ENCODE measurements at regions not wholly inside any gene's neighbourhood (a gene's known extent, or its start where the extent isn't known, plus 50 kb on each side); places are given as distances from the start of the nearest gene placed in this dataset.
"Not testable (repeated sequence)": the region's sequence is repeated elsewhere in the genome, so short reads cannot be mapped to it uniquely, and the experiment has no call there.

GRCh38 chr14:106395456-106396050 lies 869.2 kb downstream of the TMEM121 start:
- Histone ChIP-seq H3K4me1 (ENCODE audit: control insufficient read depth, insufficient read depth, low read length) (no peaks in the 10 kb centered on the region), H3K36me3 (ENCODE audit: control insufficient read depth, insufficient read depth, low read length) (no peaks in the 10 kb centered on the region), H3K4me3 (ENCODE audit: low read length) (no peak overlapping the region), H3K27ac (ENCODE audit: low read length) (no peak overlapping the region), H3K27me3 (ENCODE audit: control insufficient read depth, insufficient read depth, low read length) (no peaks in the 10 kb centered on the region), H3K9me3 (ENCODE audit: control insufficient read depth, insufficient read depth, low read length) (no peaks in the 10 kb centered on the region)
- peaks cover 0 to 4% of the 10 kb centered on the region in 2 donors for H3K4me1 Mint-ChIP-seq
- H3K27me3 Mint-ChIP-seq (ENCODE audit: low read depth in 2 of 2), result peaks cover 13 to 38% of the 10 kb centered on the region in 2 donors
- WGBS (ENCODE audit: insufficient coverage), result 39% methylated on average over 5 of the region's 5 CpGs
- H3K9me3 Mint-ChIP-seq, result no peaks in the 10 kb centered on the region
- H3K36me3 Mint-ChIP-seq, result no peaks in the 10 kb centered on the region
- ATAC-seq (peak in 1 of 3 donors; percentile 22), DNase-seq (peak in 1 of 2 donors; percentile 61)
- H3K27ac Mint-ChIP-seq, result no peak overlapping the region
- TF ChIP-seq, protein P1, sequence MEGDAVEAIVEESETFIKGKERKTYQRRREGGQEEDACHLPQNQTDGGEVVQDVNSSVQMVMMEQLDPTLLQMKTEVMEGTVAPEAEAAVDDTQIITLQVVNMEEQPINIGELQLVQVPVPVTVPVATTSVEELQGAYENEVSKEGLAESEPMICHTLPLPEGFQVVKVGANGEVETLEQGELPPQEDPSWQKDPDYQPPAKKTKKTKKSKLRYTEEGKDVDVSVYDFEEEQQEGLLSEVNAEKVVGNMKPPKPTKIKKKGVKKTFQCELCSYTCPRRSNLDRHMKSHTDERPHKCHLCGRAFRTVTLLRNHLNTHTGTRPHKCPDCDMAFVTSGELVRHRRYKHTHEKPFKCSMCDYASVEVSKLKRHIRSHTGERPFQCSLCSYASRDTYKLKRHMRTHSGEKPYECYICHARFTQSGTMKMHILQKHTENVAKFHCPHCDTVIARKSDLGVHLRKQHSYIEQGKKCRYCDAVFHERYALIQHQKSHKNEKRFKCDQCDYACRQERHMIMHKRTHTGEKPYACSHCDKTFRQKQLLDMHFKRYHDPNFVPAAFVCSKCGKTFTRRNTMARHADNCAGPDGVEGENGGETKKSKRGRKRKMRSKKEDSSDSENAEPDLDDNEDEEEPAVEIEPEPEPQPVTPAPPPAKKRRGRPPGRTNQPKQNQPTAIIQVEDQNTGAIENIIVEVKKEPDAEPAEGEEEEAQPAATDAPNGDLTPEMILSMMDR (IDR thresholded peaks at IDR 0.05), result no peak
- H3K4me3 Mint-ChIP-seq, result no peak overlapping the region
- intact Hi-C loops (cut with micrococcal nuclease), result no loop called here

DNA sequence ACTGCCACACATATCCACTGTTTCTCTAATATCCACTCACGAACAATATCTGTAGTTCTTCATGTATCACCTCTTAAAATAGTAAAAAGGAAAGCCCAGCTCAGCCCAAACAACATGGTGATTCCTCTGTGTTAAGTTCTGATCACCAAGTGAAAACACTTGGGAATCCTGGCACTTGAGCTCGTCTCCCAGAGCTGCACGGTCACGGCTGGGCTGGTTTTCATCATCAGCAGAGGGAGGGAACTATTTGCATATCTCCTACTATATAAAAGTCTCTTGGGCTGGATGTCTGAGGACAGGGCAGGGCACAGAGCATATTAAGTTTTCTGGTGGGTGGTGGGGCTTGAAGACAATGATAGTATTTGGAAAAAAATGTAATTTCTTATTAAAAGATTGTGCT lies 870.6 kb downstream of the TMEM121 start:
- Histone ChIP-seq H3K27me3 (ENCODE audit: control insufficient read depth, insufficient read depth, low read length) (no peaks in the 10 kb centered on the region), H3K4me1 (ENCODE audit: control insufficient read depth, insufficient read depth, low read length) (no peaks in the 10 kb centered on the region), H3K27ac (ENCODE audit: low read length) (no peak overlapping the region), H3K36me3 (ENCODE audit: control insufficient read depth, insufficient read depth, low read length) (no peaks in the 10 kb centered on the region), H3K9me3 (ENCODE audit: control insufficient read depth, insufficient read depth, low read length) (no peaks in the 10 kb centered on the region), H3K4me3 (ENCODE audit: low read length) (no peak overlapping the region)
- intact Hi-C loops (cut with micrococcal nuclease), result no loop called here
- Mint-ChIP-seq H3K36me3 (no peaks in the 10 kb centered on the region), H3K4me3 (no peak overlapping the region), H3K27me3 (ENCODE audit: low read depth in 2 of 2) (peaks cover 2 to 33% of the 10 kb centered on the region in 2 donors), H3K9me3 (no peaks in the 10 kb centered on the region), H3K4me1 (peaks cover 0 to 4% of the 10 kb centered on the region in 2 donors), H3K27ac (no peak overlapping the region)
- DNase-seq, result no peak
- no peak for ATAC-seq
- TF ChIP-seq, protein P1 (IDR thresholded peaks at IDR 0.05), result no peak
- 50% methylated on average over 1 of the region's 4 CpGs for WGBS (ENCODE audit: insufficient coverage)

- intact Hi-C loops (cut with micrococcal nuclease); H3K36me3 Mint-ChIP-seq; H3K9me3 Mint-ChIP-seq; H3K27me3 ChIP-seq (ENCODE audit: control insufficient read depth, insufficient read depth, low read length); H3K27ac ChIP-seq (ENCODE audit: low read length); H3K27ac Mint-ChIP-seq; H3K9me3 ChIP-seq (ENCODE audit: control insufficient read depth, insufficient read depth, low read length); H3K4me3 Mint-ChIP-seq; H3K4me1 Mint-ChIP-seq; H3K4me1 ChIP-seq (ENCODE audit: control insufficient read depth, insufficient read depth, low read length); H3K4me3 ChIP-seq (ENCODE audit: low read length); H3K36me3 ChIP-seq (ENCODE audit: control insufficient read depth, insufficient read depth, low read length): not testable (repeated sequence)
- ATAC-seq (peak in 1 of 3 donors; percentile 35), DNase-seq (peak in 1 of 2 donors; percentile 47)
- WGBS (ENCODE audit: insufficient coverage), result 71% methylated on average over 37 of the region's 42 CpGs
- H3K27me3 Mint-ChIP-seq (ENCODE audit: low read depth in 2 of 2), result peaks cover 2 to 36% of the 10 kb centered on the region in 2 donors
These were observed 872.5 kb downstream of the TMEM121 start for GRCh38 chr14:106398931-106399331.

GRCh38 chr14:106401316-106401715 lies 874.9 kb downstream of the TMEM121 start:
- H3K9me3 ChIP-seq (ENCODE audit: control insufficient read depth, insufficient read depth, low read length); H3K36me3 ChIP-seq (ENCODE audit: control insufficient read depth, insufficient read depth, low read length); ATAC-seq; H3K4me1 ChIP-seq (ENCODE audit: control insufficient read depth, insufficient read depth, low read length); H3K27me3 ChIP-seq (ENCODE audit: control insufficient read depth, insufficient read depth, low read length); H3K4me3 ChIP-seq (ENCODE audit: low read length); DNase-seq; H3K4me1 Mint-ChIP-seq; H3K4me3 Mint-ChIP-seq; H3K27ac Mint-ChIP-seq; H3K9me3 Mint-ChIP-seq; H3K36me3 Mint-ChIP-seq; intact Hi-C loops (cut with micrococcal nuclease); H3K27ac ChIP-seq (ENCODE audit: low read length): not testable (repeated sequence)
- peaks cover 2 to 29% of the 10 kb centered on the region in 2 donors for H3K27me3 Mint-ChIP-seq (ENCODE audit: low read depth in 2 of 2)
- WGBS (ENCODE audit: insufficient coverage), result 88% methylated on average over 38 of the region's 46 CpGs

Data from natural killer cell (primary cell).